Activated T-helper 1 cell treated with anti-CD3 and anti-CD28 coated beads, Interleukin-12 subunit alpha, Interleukin-12 subunit beta, Interleukin-2, Interleukin-4 antibody, amounts not matched to agents 30 ng/mL and 10 ng/mL and 1 ng/mL, durations not matched to agents 14 hours and 24 hours and 36 hours (primary cell): ENCODE measurements at regions not wholly inside any gene's neighbourhood (a gene's known extent, or its start where the extent isn't known, plus 50 kb on each side); places are given as distances from the start of the nearest gene placed in this dataset.

Source experiments
- DNase-seq: peaks from one replicate; pipeline ENCODE4 v3.0.0; 2021; ENCODE audit warnings: low spot score
- H3K27ac Mint-ChIP-seq: one replicate; pipeline ENCODE4 v1.8.0; 2021; ENCODE audit warnings: mild to moderate bottlenecking, mixed read lengths
- H3K27me3 Mint-ChIP-seq: one replicate; pipeline ENCODE4 v1.8.0; 2022; ENCODE audit warnings: mild to moderate bottlenecking, moderate library complexity, mixed read lengths; ENCODE audit not compliant: insufficient read depth
- H3K36me3 Mint-ChIP-seq: one replicate; pipeline ENCODE4 v1.8.0; 2021; ENCODE audit warnings: low read depth, mixed read lengths
- H3K4me1 Mint-ChIP-seq: one replicate; pipeline ENCODE4 v1.8.0; 2021; ENCODE audit warnings: low read depth, mixed read lengths
- H3K4me3 Mint-ChIP-seq: one replicate; pipeline ENCODE4 v1.8.0; 2021; ENCODE audit warnings: mild to moderate bottlenecking, moderate library complexity, mixed read lengths
- H3K9me3 Mint-ChIP-seq: one replicate; pipeline ENCODE4 v1.8.0; 2021; ENCODE audit warnings: mixed read lengths
- intact Hi-C: fragments of 100-400 bp; cut with micrococcal nuclease; formaldehyde crosslinking; loops from one replicate; pipeline ENCODE4 v1.15.1; 2024

DNA sequence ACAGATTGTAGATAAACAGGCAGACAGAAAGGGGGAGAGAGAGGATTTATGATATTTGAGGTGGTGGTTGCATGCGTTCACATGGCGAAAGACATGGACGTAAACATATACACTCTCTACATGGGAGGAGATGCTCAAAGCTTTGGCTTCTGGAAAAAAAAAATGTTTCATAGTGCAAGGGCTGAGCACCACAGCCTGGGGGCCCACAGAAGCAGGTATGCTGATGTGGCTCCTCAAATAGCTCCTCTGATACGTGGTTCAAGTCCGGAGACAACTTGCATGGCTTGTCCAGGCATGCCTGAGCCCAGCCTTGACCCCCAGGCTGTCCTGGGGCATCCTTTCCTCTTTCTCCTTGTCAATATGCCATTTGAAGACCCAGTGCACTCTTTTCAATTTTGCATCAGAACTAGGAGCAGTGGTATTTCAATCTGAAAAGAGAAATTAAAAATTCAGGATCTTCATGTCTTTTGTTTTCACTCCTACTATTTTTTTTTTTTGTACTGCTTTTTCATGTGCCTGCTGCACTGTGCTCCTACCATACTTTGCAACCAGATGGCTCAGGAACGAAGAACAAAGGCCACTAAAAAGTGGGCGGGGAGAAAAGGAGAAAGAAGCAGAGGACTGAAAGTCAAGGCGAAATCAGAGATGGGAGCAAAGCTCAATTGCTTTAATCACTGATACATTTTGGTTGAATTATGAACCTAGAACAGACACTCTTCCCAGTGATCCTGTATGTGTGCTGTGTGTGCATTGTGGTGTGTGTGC is 495.7 kb upstream of the TCF4 start:
- no peak for DNase-seq
- Mint-ChIP-seq H3K9me3 (peaks cover 8% of the 10 kb centered on the region), H3K4me3 (no peak overlapping the region), H3K27me3 (no peaks in the 10 kb centered on the region), H3K27ac (no peak overlapping the region), H3K36me3 (no peaks in the 10 kb centered on the region), H3K4me1 (no peaks in the 10 kb centered on the region)
- intact Hi-C loops = no loop called here

GRCh38 chr18:56083097-56083521 is 495.1 kb upstream of the TCF4 start:
- Mint-ChIP-seq H3K36me3 (no peaks in the 10 kb centered on the region), H3K27ac (no peak overlapping the region), H3K27me3 (no peaks in the 10 kb centered on the region), H3K4me3 (no peak overlapping the region), H3K4me1 (no peaks in the 10 kb centered on the region), H3K9me3 (peaks cover 8% of the 10 kb centered on the region)
- intact Hi-C loops = no loop called here
- no peak for DNase-seq

DNA sequence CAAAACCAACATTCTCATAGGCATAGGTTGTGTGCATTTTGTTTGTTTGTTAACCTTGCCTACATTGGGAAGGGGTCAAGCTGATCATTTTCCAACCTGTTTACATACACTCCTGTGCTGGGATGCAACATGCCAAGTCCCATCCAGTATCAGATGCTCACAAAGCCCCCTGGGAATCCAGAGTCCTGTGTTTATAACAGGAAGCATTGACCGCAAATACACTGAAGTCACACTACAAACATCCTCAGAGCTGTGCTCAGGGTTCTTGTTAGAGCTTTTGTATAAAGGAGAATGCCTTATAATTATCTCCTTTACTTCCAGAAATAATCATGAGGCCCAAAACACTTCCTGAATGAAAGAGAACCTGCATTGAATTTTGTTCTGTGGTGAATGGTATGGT is 488.7 kb upstream of the TCF4 start:
- no peaks in the 10 kb centered on the region for H3K9me3 Mint-ChIP-seq
- intact Hi-C loops = no loop called here
- no peak overlapping the region for H3K27ac Mint-ChIP-seq
- no peaks in the 10 kb centered on the region for H3K36me3 Mint-ChIP-seq
- H3K4me1 Mint-ChIP-seq = no peaks in the 10 kb centered on the region
- DNase-seq = no peak
- H3K27me3 Mint-ChIP-seq = no peaks in the 10 kb centered on the region
- no peak overlapping the region for H3K4me3 Mint-ChIP-seq

- intact Hi-C loops = no loop called here
- Mint-ChIP-seq H3K36me3 (no peaks in the 10 kb centered on the region), H3K4me1 (no peaks in the 10 kb centered on the region), H3K27ac (no peak overlapping the region), H3K4me3 (no peak overlapping the region), H3K9me3 (no peaks in the 10 kb centered on the region), H3K27me3 (no peaks in the 10 kb centered on the region)
- DNase-seq = no peak
These were observed 480.7 kb upstream of the TCF4 start for GRCh38 chr18:56068701-56069100.

DNA sequence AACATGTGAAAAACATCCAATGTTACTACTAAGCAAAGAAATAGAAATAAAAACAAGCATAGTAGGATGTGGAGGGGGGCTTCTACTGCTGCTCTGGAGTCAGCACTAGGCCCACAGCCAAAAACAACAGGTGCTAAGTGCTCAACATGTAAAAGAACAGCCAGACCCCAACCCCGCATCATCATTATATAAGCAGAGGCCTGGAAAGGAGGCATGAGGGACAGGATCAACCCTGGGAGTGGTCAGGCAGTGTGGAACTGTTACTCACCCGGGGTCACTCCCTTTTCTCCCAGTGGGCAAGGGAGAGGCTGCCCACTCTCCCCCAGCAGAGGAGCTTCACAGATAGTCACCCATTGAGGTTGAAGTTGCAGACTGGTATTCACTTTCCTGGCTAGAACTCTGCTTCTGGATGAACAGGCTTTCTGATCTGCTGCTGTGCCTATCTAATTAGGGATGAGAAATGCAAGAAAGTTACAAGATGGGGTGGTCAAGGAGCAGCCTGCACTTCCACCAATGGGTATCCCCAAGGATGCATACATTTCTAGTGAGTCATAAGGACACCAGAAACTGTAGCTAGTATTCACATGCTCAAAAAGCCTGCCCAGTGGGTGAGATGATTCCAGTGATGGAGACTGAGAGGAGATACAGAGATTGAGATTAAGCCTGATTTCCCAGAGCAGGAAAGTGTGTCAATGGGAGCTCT is 480.1 kb upstream of the TCF4 start:
- Mint-ChIP-seq H3K27ac (no peak overlapping the region), H3K4me3 (no peak overlapping the region), H3K4me1 (no peaks in the 10 kb centered on the region), H3K9me3 (no peaks in the 10 kb centered on the region), H3K36me3 (no peaks in the 10 kb centered on the region), H3K27me3 (no peaks in the 10 kb centered on the region)
- intact Hi-C loops = no loop called here
- no peak for DNase-seq

- no peaks in the 10 kb centered on the region for H3K4me1 Mint-ChIP-seq
- H3K27me3 Mint-ChIP-seq = no peaks in the 10 kb centered on the region
- intact Hi-C loops = no loop called here
- no peak overlapping the region for H3K4me3 Mint-ChIP-seq
- DNase-seq = no peak
- H3K27ac Mint-ChIP-seq = no peak overlapping the region
- H3K9me3 Mint-ChIP-seq = no peaks in the 10 kb centered on the region
- H3K36me3 Mint-ChIP-seq = no peaks in the 10 kb centered on the region
These were observed 479.4 kb upstream of the TCF4 start for GRCh38 chr18:56067214-56067894.

DNA sequence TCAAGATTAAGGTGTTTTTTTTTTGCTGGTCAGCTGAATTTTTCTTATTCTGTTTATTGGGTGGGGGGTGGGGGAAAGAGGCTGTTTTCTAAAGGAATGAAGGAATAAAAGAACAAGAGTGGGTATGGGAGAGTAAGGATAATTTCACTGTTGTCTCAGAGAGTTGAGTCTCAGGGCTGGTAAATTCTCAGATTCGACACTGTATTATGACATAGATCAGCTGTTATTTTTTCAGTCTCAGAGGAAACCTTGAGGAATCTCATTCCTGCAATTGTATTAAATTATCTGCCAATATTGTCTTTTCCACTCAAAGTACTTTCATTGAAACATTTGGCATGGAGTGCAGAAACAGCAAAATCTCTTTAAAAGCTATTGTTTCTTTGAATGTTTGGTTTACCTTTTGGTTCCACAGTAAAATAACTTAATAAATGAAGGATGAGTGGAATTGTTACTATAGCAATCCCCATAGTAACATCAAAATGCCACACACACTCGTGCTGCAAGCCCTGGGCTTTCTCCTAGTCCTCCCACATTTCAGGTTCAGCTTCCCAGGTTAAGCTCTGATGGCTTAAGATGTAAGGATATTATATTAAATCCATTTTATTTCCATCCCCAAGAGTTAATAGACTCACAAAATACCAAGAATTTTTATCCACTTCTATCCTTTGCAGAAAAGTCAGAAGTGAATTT is 478.7 kb upstream of the TCF4 start:
- Mint-ChIP-seq H3K36me3 (no peaks in the 10 kb centered on the region), H3K4me1 (no peaks in the 10 kb centered on the region), H3K4me3 (no peak overlapping the region), H3K9me3 (no peaks in the 10 kb centered on the region), H3K27me3 (no peaks in the 10 kb centered on the region), H3K27ac (no peak overlapping the region)
- intact Hi-C loops = no loop called here
- no peak for DNase-seq

DNA sequence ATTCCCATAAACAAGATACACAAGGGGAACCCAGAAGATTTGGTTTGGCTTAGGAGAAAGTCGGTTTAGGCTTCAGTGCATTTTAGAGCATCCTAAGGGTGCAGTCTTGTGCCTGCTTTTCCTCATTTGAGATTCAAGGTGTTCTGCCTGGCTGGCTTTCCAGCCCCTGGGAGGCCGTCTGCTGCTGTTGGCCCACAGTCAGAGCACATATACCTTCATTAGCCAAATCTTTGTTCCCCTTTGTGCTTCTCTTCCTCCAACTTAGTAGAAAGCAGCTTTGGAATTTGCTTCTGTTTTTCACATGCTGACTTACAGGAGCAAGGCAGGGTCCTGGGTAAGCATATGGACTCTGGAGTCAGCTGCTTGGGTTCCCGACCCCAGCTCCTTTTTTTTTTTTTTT is 477.1 kb upstream of the TCF4 start:
- H3K4me1 Mint-ChIP-seq = no peaks in the 10 kb centered on the region
- no peak overlapping the region for H3K27ac Mint-ChIP-seq
- H3K27me3 Mint-ChIP-seq = no peaks in the 10 kb centered on the region
- intact Hi-C loops = no loop called here
- H3K4me3 Mint-ChIP-seq = no peak overlapping the region
- no peak for DNase-seq
- H3K9me3 Mint-ChIP-seq = no peaks in the 10 kb centered on the region
- H3K36me3 Mint-ChIP-seq = no peaks in the 10 kb centered on the region

- no peaks in the 10 kb centered on the region for H3K4me1 Mint-ChIP-seq
- DNase-seq = no peak
- H3K27me3 Mint-ChIP-seq = no peaks in the 10 kb centered on the region
- no peaks in the 10 kb centered on the region for H3K36me3 Mint-ChIP-seq
- H3K4me3 Mint-ChIP-seq = no peak overlapping the region
- intact Hi-C loops = no loop called here
- H3K9me3 Mint-ChIP-seq = no peaks in the 10 kb centered on the region
- no peak overlapping the region for H3K27ac Mint-ChIP-seq
These were observed 474.9 kb upstream of the TCF4 start for GRCh38 chr18:56062931-56063330.

- Mint-ChIP-seq H3K4me3 (no peak overlapping the region), H3K36me3 (no peaks in the 10 kb centered on the region), H3K9me3 (no peaks in the 10 kb centered on the region), H3K27ac (no peak overlapping the region), H3K27me3 (no peaks in the 10 kb centered on the region), H3K4me1 (no peaks in the 10 kb centered on the region)
- intact Hi-C loops = no loop called here
- DNase-seq = no peak
These were observed 473.1 kb upstream of the TCF4 start for GRCh38 chr18:56060967-56061541.

DNA sequence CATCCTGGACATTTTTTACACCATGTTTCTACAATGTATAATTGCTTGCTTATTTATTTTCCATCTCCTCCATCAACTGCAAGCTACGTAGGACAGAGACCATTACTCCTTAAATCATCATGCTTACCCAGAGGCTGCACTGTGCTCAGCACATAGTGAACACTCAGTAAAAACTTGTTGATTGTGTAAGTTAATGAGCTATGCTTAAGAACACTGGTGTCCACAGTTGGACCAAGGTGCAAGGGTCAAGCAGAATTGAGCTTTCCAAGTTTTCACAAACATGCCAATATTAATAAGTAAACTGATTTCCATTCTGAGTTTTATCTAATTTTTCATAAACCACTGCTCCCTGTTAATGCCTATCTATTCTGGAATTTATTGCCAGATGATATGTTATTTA is 464.2 kb upstream of the TCF4 start:
- no peak for DNase-seq
- H3K4me3 Mint-ChIP-seq = no peak overlapping the region
- no peaks in the 10 kb centered on the region for H3K27me3 Mint-ChIP-seq
- intact Hi-C loops = no loop called here
- H3K27ac Mint-ChIP-seq = no peak overlapping the region
- no peaks in the 10 kb centered on the region for H3K36me3 Mint-ChIP-seq
- no peaks in the 10 kb centered on the region for H3K4me1 Mint-ChIP-seq
- peaks cover 8% of the 10 kb centered on the region for H3K9me3 Mint-ChIP-seq

DNA sequence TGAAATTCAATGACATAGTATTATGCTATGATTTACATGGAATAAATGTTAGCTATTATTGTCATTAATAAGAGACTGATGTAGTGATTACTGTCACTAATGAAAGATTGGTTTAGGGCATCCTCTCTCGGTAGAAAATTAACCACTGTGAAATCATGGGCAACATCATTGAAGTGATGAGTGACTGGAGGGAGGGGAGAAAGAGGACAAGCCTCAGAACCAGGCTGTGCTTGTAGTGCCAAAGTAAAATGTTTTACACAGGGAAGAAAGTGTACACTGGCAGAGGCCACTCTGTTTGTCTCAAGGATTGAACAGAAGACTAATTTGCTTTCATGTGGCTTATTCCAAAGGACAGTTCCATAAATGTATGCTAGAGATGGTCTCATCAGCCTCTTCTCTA is 456.2 kb upstream of the TCF4 start:
- peaks cover 8% of the 10 kb centered on the region for H3K9me3 Mint-ChIP-seq
- no peak for DNase-seq
- intact Hi-C loops = no loop called here
- no peaks in the 10 kb centered on the region for H3K4me1 Mint-ChIP-seq
- H3K4me3 Mint-ChIP-seq = no peak overlapping the region
- H3K27ac Mint-ChIP-seq = no peak overlapping the region
- H3K36me3 Mint-ChIP-seq = no peaks in the 10 kb centered on the region
- no peaks in the 10 kb centered on the region for H3K27me3 Mint-ChIP-seq
